ENCODE measurements at regions not wholly inside any gene's neighbourhood (a gene's known extent, or its start where the extent isn't known, plus 50 kb on each side); places are given as distances from the start of the nearest gene placed in this dataset.

DNA sequence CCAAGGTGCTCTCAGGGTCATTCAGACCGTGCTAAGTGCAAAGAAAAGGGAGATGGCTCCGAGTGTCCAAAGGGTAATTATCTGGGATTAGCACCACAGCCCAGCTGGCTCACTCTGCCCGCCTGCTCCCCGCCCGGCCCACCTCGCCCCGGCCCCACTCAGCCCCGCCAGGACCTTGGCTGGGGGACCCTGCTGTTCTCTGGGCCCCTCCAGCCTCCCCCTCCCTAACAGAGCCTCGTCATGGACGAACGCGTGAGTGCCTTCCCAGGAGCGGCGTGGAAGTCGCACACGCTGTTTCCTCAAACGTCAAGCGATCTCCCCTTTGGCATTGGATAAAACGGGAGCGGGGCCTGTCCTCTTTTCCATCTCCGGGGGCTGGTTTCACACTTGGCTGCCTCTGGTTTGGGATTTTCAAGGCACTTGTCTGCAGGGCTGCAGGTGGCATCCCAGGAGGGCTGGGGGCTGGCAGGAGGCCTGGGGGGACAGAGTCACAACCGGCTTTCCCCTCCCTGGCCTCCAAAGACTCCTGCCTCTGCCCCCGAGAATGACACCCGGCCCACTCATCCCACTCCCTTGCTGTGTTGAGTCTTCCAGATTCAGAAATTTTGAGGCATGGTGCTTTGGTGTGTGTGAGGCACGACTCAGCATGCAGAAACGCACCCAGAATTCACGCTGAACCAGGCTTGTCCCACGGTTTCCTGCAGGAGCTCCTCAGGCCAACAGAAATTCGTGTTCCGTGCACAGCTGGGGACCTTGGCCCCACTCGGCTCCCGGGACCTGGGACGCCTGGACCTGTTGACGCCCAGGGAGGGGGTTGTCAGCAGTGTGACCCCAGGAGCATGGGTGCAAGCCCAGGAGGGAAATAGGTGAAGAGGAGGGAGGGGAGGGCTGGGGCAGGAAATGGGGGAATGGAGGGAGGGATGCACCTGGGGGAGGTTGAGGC, 110.0 kb downstream of the PDGFA start:
- peak; percentile 26 for DNase-seq
- Histone ChIP-seq H2BK5ac (ENCODE audit: insufficient read length, low read length) (no peak overlapping the region), H2BK12ac (ENCODE audit: insufficient read length, low read depth, low read length) (no peak overlapping the region), H3K4ac (ENCODE audit: low read depth, low read length) (no peak overlapping the region), H3K27me3 (ENCODE audit: insufficient read depth, low read length) (no peaks in the 10 kb centered on the region), H3K4me2 (ENCODE audit: insufficient read depth, insufficient read length, low read length) (no peak overlapping the region), H3K23me2 (ENCODE audit: insufficient read length, low read depth, low read length, poor library complexity, severe bottlenecking) (no peaks in the 10 kb centered on the region), H4K8ac (replicated peaks; ENCODE audit: insufficient read length, low read depth, low read length) (no peak overlapping the region), H3K4me1 (ENCODE audit: insufficient read depth, low read length) (no peaks in the 10 kb centered on the region; the same call in 1 of the 2 replicates), H3K18ac (ENCODE audit: insufficient read length, low read depth, low read length) (no peak overlapping the region), H3K27ac (ENCODE audit: insufficient read length, low read depth, low read length) (no peak overlapping the region), H3K9ac (ENCODE audit: extremely low read depth, insufficient read length, low read length) (no peak overlapping the region), H2BK120ac (ENCODE audit: low read depth, low read length, poor library complexity, severe bottlenecking) (no peak overlapping the region), H3K79me2 (ENCODE audit: insufficient read depth, low read length) (no peaks in the 10 kb centered on the region), H3K9me3 (ENCODE audit: control insufficient read depth, low read depth, low read length) (no peaks in the 10 kb centered on the region), H3K23ac (ENCODE audit: insufficient read length, low read depth, low read length) (no peak overlapping the region), H3K14ac (ENCODE audit: insufficient read depth, low read length) (no peak overlapping the region), H3T11ph (ENCODE audit: low read length) (no peak overlapping the region), H2BK20ac (ENCODE audit: low read depth, low read length, poor library complexity, severe bottlenecking) (no peak overlapping the region), H4K5ac (ENCODE audit: insufficient read length, low read depth, low read length) (no peak overlapping the region), H4K91ac (ENCODE audit: insufficient read length, low read depth, low read length) (no peak overlapping the region), H4K20me1 (ENCODE audit: control insufficient read depth, insufficient read depth, insufficient read length) (no peaks in the 10 kb centered on the region), H3K79me1 (ENCODE audit: insufficient read depth, low read depth, low read length, poor library complexity, severe bottlenecking) (no peaks in the 10 kb centered on the region), H3K56ac (ENCODE audit: insufficient read length, low read depth, low read length) (no peak overlapping the region), H2AK5ac (ENCODE audit: insufficient read length, low read length) (no peak overlapping the region), H2BK15ac (ENCODE audit: low read depth, low read length) (no peak overlapping the region), H2AFZ (ENCODE audit: low read length) (no peak overlapping the region)
- WGBS (ENCODE audit: extremely low coverage, insufficient read length, low lambda C conversion rate): no CpG with 5 or more reads among the region's 34 CpGs
- Mint-ChIP-seq H3K27ac (no peak overlapping the region), H3K9me3 (no peaks in the 10 kb centered on the region), H3K36me3 (ENCODE audit: insufficient read depth in 1 of 3, low read depth in 3 of 3) (no peaks in the 10 kb centered on the region; a peak in 1 of 7 replicates), H3K4me1 (peaks cover 6 to 34% of the 10 kb centered on the region in 2 experiments), H3K4me3 (no peak overlapping the region), H3K27me3 (ENCODE audit: low read depth) (peaks cover 11% of the 10 kb centered on the region)
- TF ChIP-seq, protein P1, sequence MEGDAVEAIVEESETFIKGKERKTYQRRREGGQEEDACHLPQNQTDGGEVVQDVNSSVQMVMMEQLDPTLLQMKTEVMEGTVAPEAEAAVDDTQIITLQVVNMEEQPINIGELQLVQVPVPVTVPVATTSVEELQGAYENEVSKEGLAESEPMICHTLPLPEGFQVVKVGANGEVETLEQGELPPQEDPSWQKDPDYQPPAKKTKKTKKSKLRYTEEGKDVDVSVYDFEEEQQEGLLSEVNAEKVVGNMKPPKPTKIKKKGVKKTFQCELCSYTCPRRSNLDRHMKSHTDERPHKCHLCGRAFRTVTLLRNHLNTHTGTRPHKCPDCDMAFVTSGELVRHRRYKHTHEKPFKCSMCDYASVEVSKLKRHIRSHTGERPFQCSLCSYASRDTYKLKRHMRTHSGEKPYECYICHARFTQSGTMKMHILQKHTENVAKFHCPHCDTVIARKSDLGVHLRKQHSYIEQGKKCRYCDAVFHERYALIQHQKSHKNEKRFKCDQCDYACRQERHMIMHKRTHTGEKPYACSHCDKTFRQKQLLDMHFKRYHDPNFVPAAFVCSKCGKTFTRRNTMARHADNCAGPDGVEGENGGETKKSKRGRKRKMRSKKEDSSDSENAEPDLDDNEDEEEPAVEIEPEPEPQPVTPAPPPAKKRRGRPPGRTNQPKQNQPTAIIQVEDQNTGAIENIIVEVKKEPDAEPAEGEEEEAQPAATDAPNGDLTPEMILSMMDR (conservative IDR thresholded peaks at IDR 0.05): no peak
